ENCODE measurements at regions not wholly inside any gene's neighbourhood (a gene's known extent, or its start where the extent isn't known, plus 50 kb on each side); places are given as distances from the start of the nearest gene placed in this dataset.

DNA sequence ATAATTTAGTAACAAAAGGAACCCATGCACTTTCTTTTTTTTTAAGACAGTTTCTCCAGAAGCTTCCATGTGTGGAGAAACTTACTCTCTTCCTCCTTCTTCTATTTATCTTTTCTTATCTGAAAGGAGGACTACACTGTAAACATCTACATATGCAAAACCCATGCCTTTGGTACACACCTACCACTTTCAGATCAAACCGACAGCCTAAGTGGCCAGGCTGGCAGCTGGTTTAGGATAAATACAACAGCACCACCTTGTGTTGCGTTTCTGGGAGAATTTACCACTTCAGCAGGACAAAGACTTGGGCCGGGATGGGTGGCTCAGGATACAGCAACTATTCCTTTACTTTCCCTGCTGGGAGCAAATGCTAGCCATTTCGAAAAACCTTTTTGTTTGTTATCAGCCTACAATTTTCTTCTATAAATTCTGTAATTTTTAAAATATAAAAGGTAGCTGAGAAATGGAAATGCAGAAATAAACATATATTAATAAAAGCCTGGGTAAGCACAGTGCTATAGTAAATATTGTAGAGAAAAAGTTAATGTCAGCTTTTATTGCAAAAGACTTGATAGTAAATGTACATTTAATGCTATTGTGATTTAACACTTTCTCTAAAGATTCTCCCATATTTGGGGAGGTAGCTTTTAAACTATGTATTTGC lies 94.0 kb upstream of the RFC3 start:
- TF ChIP-seq, protein P1, sequence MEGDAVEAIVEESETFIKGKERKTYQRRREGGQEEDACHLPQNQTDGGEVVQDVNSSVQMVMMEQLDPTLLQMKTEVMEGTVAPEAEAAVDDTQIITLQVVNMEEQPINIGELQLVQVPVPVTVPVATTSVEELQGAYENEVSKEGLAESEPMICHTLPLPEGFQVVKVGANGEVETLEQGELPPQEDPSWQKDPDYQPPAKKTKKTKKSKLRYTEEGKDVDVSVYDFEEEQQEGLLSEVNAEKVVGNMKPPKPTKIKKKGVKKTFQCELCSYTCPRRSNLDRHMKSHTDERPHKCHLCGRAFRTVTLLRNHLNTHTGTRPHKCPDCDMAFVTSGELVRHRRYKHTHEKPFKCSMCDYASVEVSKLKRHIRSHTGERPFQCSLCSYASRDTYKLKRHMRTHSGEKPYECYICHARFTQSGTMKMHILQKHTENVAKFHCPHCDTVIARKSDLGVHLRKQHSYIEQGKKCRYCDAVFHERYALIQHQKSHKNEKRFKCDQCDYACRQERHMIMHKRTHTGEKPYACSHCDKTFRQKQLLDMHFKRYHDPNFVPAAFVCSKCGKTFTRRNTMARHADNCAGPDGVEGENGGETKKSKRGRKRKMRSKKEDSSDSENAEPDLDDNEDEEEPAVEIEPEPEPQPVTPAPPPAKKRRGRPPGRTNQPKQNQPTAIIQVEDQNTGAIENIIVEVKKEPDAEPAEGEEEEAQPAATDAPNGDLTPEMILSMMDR (conservative IDR thresholded peaks at IDR 0.05; ENCODE audit: low read depth, low read length), result peak; percentile 84
- TF ChIP-seq RCOR1 (IDR thresholded peaks at IDR 0.05; ENCODE audit: insufficient replicate concordance, low read length), result no peak
- no peak for TF ChIP-seq MAZ (IDR thresholded peaks at IDR 0.05; ENCODE audit: borderline replicate concordance, low read depth, low read length)
- TF ChIP-seq POLR2A (IDR thresholded peaks at IDR 0.05; ENCODE audit: low read depth, low read length), result no peak
- TF ChIP-seq CHD1 (IDR thresholded peaks at IDR 0.05; ENCODE audit: low read depth, low read length), result no peak
- TF ChIP-seq, protein P2, sequence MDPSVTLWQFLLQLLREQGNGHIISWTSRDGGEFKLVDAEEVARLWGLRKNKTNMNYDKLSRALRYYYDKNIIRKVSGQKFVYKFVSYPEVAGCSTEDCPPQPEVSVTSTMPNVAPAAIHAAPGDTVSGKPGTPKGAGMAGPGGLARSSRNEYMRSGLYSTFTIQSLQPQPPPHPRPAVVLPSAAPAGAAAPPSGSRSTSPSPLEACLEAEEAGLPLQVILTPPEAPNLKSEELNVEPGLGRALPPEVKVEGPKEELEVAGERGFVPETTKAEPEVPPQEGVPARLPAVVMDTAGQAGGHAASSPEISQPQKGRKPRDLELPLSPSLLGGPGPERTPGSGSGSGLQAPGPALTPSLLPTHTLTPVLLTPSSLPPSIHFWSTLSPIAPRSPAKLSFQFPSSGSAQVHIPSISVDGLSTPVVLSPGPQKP (IDR thresholded peaks at IDR 0.05; ENCODE audit: borderline replicate concordance, low read depth, low read length), result no peak
- TF ChIP-seq RFX5 (IDR thresholded peaks at IDR 0.05; ENCODE audit: low read depth, low read length), result no peak
- TF ChIP-seq, protein P3, sequence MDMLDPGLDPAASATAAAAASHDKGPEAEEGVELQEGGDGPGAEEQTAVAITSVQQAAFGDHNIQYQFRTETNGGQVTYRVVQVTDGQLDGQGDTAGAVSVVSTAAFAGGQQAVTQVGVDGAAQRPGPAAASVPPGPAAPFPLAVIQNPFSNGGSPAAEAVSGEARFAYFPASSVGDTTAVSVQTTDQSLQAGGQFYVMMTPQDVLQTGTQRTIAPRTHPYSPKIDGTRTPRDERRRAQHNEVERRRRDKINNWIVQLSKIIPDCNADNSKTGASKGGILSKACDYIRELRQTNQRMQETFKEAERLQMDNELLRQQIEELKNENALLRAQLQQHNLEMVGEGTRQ (IDR thresholded peaks at IDR 0.05; ENCODE audit: low read depth, low read length), result no peak
- peak; percentile 79 for TF ChIP-seq SMC3 (IDR thresholded peaks at IDR 0.05; ENCODE audit: low read depth, low read length)
- TF ChIP-seq BHLHE40 (IDR thresholded peaks at IDR 0.05; ENCODE audit: low read depth, low read length), result no peak
- TF ChIP-seq FOS (IDR thresholded peaks at IDR 0.05; ENCODE audit: low read depth, low read length), result no peak

Measured in IMR-90 (cell line).